Immature natural killer cell (primary cell): ENCODE measurements at regions not wholly inside any gene's neighbourhood (a gene's known extent, or its start where the extent isn't known, plus 50 kb on each side); places are given as distances from the start of the nearest gene placed in this dataset.
"Not testable (repeated sequence)": the region's sequence is repeated elsewhere in the genome, so short reads cannot be mapped to it uniquely, and the experiment has no call there.

Experiments
- DNase-seq, 3 donors: peaks; one replicate each; pipeline ENCODE4 v3.0.0; 2022; ENCODE audit warnings: mixed read lengths in 1 of 3
- H3K27ac Mint-ChIP-seq, 6 donors: one replicate each; pipeline ENCODE4 v1.8.0; 2020; ENCODE audit warnings: mixed read lengths in 6 of 6, mild to moderate bottlenecking in 5 of 6, inconsistent platforms in 4 of 6, moderate library complexity in 3 of 6
- H3K27me3 Mint-ChIP-seq, 3 donors: one replicate each; pipeline ENCODE4 v1.8.0; 2020 to 2021; ENCODE audit warnings: low read depth in 3 of 3, mild to moderate bottlenecking in 3 of 3, mixed read lengths in 3 of 3, moderate library complexity in 3 of 3, inconsistent platforms in 1 of 3
- H3K36me3 Mint-ChIP-seq, 3 donors: one replicate each; pipeline ENCODE4 v1.8.0; 2020; ENCODE audit warnings: mixed read lengths in 3 of 3, inconsistent platforms in 2 of 3, mild to moderate bottlenecking in 2 of 3
- H3K4me1 Mint-ChIP-seq, 2 donors: one replicate each; pipeline ENCODE4 v1.8.0; 2020; ENCODE audit warnings: inconsistent platforms in 2 of 2, mild to moderate bottlenecking in 2 of 2, mixed read lengths in 2 of 2, moderate library complexity in 1 of 2
- H3K4me3 Mint-ChIP-seq, 5 donors: one replicate each; pipeline ENCODE4 v1.8.0; 2020; ENCODE audit warnings: mild to moderate bottlenecking in 5 of 5, mixed read lengths in 5 of 5, inconsistent platforms in 3 of 5, moderate library complexity in 3 of 5
- H3K9me3 Mint-ChIP-seq, 6 donors: one replicate each; pipeline ENCODE4 v1.8.0; 2020; ENCODE audit warnings: mild to moderate bottlenecking in 6 of 6, mixed read lengths in 6 of 6, inconsistent platforms in 4 of 6, moderate library complexity in 3 of 6

- no peaks in the 10 kb centered on the region for H3K4me1 Mint-ChIP-seq
- H3K36me3 Mint-ChIP-seq, result no peaks in the 10 kb centered on the region
- DNase-seq, result no peak
- no peaks in the 10 kb centered on the region for H3K27me3 Mint-ChIP-seq
- H3K27ac Mint-ChIP-seq, result no peak overlapping the region
- no peak overlapping the region for H3K4me3 Mint-ChIP-seq
- H3K9me3 Mint-ChIP-seq, result peaks cover 0 to 24% (median 13%) of the 10 kb centered on the region in 6 donors
Observed at GRCh38 chr3:6266135-6266534, 594.8 kb upstream of the GRM7 start.

DNA sequence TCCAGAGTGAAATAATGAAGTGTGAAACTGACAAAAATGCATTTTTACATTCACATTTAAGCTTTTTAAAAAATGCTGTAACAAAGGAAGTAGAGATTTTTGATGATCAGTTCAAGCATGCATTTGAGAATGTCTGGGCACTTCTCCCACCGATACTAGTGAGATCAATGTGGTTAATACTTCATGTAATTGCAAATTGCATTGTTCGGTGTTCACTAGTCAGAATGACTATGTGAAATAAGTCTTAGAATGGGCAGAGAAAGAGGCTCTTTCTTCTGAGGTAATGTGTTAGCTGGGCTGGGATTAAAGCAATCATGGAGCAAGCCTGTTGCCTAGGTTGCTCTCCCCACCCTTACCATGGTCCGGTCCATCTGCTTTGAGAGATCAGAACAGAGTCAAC, 587.0 kb upstream of the GRM7 start:
- H3K36me3 Mint-ChIP-seq, result no peaks in the 10 kb centered on the region
- no peak for DNase-seq
- no peak overlapping the region for H3K27ac Mint-ChIP-seq
- H3K4me3 Mint-ChIP-seq, result no peak overlapping the region
- no peaks in the 10 kb centered on the region for H3K4me1 Mint-ChIP-seq
- peaks cover 0 to 54% (median 21%) of the 10 kb centered on the region in 6 donors for H3K9me3 Mint-ChIP-seq
- H3K27me3 Mint-ChIP-seq, result no peaks in the 10 kb centered on the region

DNA sequence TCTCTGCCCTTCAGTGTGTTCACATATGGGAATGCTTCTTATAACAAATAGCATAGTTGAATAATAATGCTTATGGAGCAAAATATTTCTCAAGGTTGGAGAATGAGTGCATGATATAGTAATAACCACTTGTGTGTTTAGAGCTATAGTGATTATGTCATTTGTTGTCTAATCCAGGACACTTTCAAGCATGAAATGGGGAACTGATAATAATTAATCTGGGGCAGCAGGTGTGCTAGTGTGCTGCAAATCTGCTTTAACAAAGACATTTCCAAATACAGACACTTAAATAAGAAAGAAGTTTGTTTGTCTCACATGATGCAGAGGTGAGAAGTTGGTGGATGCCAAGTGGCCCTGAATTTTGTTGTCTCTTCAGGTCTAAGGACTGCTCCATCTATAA, 579.3 kb upstream of the GRM7 start:
- Mint-ChIP-seq H3K4me1 (no peaks in the 10 kb centered on the region), H3K27ac (no peak overlapping the region), H3K9me3 (peaks cover 4 to 81% (median 8%) of the 10 kb centered on the region in 6 donors), H3K36me3 (no peaks in the 10 kb centered on the region), H3K4me3 (no peak overlapping the region), H3K27me3 (peaks cover 0 to under 1% (median 0%) of the 10 kb centered on the region in 3 donors)
- no peak for DNase-seq

GRCh38 chr3:6282918-6283317, 578.0 kb upstream of the GRM7 start:
- Mint-ChIP-seq H3K4me1 (no peaks in the 10 kb centered on the region), H3K36me3 (no peaks in the 10 kb centered on the region), H3K4me3 (no peak overlapping the region), H3K9me3 (peaks cover 4 to 81% (median 11%) of the 10 kb centered on the region in 6 donors), H3K27ac (no peak overlapping the region), H3K27me3 (peaks cover 0 to 3% (median 0%) of the 10 kb centered on the region in 3 donors)
- DNase-seq, result no peak

DNA sequence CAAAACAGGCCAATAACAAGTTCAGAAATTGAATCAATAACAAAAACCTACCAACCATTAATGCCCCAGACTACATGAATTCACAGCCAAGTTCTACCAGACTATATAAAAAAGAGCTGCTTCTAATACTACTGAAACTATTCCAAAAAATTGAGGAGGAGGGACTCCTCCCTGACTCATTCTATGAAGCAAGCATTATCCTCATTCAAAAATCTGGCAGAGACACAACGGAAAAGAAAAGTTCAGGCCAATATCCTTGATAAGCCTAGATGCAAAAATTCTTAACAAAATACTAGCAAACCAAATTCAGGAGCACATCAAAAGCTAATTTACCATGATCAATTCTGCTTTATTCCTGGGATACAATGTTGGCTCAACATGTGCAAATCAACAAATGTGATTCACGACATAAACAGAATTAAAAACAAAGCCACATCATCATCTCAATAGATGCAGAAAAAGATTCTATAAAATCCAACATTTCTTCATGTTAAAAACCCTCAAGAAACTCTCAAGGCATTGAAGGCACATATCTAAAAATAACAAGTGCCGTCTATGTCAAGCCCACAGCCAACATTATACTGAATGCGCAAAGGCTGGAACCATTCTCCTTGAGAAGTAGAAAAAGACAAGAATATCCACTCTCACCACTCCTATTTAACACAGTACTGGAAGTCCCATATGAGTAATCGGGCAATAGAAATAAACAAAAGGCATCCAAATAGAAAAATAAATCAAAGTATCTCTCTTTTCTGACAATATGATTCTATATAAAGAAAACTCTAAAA, 573.6 kb upstream of the GRM7 start:
- Mint-ChIP-seq H3K27me3 (peaks cover 0 to 3% (median 0%) of the 10 kb centered on the region in 3 donors), H3K27ac (no peak overlapping the region), H3K4me3 (no peak overlapping the region), H3K4me1 (no peaks in the 10 kb centered on the region), H3K9me3 (peaks cover 5 to 78% (median 15%) of the 10 kb centered on the region in 6 donors), H3K36me3 (no peaks in the 10 kb centered on the region)
- no peak for DNase-seq

- Mint-ChIP-seq H3K27me3 (peaks cover 0 to 1% (median 0%) of the 10 kb centered on the region in 3 donors), H3K27ac (no peak overlapping the region), H3K9me3 (peaks cover 6 to 47% (median 26%) of the 10 kb centered on the region in 6 donors), H3K4me3 (no peak overlapping the region), H3K36me3 (no peaks in the 10 kb centered on the region), H3K4me1 (no peaks in the 10 kb centered on the region)
- DNase-seq, result no peak
Observed at GRCh38 chr3:6301626-6302025, 559.3 kb upstream of the GRM7 start.

- no peak overlapping the region for H3K4me3 Mint-ChIP-seq
- peaks cover 2 to 27% (median 8%) of the 10 kb centered on the region in 6 donors for H3K9me3 Mint-ChIP-seq
- no peaks in the 10 kb centered on the region for H3K36me3 Mint-ChIP-seq
- peaks cover 0 to 1% (median 0%) of the 10 kb centered on the region in 3 donors for H3K27me3 Mint-ChIP-seq
- no peaks in the 10 kb centered on the region for H3K4me1 Mint-ChIP-seq
- no peak for DNase-seq
- no peak overlapping the region for H3K27ac Mint-ChIP-seq
Observed at GRCh38 chr3:6315906-6316305, 545.0 kb upstream of the GRM7 start.

DNA sequence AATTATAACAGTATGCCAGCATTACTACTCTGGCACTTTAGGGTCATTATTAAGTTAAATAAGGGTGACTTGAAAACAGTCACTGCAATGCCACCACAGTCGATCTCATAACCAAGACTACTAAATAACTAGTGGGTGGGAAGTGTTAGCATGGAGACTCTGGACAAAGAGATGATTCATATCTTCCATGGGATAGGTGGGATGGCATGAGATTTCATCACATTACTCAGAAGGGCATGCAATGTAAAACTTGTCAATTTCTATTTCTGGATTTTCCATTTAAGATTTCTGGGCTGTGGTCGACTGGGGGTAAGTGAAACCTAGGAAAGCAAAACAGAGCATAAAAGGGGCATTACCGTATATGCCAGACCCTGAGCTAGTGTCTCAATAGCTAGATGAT, 538.9 kb upstream of the GRM7 start:
- Mint-ChIP-seq H3K27me3 (no peaks in the 10 kb centered on the region), H3K9me3 (peaks cover 3 to 28% (median 9%) of the 10 kb centered on the region in 6 donors), H3K36me3 (no peaks in the 10 kb centered on the region), H3K4me1 (no peaks in the 10 kb centered on the region), H3K4me3 (no peak overlapping the region), H3K27ac (no peak overlapping the region)
- no peak for DNase-seq

DNA sequence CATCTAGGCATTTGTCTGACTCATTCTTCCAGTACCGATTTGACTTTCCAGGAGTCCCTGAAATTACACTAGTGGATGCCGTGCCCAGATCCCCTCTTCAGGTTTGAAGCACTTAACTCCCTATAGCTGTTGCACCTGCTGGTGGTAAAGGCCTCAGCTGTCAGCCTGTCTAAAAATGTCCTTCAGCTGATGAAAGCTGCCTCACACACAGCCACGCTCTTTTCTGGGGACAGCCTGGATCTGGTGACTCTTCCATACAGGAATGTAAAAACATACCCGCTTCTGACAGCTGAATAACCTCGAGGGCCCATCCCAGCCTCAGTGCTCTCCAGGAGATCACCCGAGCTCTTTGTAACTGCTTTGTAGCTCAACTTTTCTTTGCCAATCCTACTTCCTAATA, 534.1 kb upstream of the GRM7 start:
- no peaks in the 10 kb centered on the region for H3K4me1 Mint-ChIP-seq
- no peaks in the 10 kb centered on the region for H3K27me3 Mint-ChIP-seq
- H3K36me3 Mint-ChIP-seq, result no peaks in the 10 kb centered on the region
- H3K4me3 Mint-ChIP-seq, result no peak overlapping the region
- peaks cover 6 to 27% (median 12%) of the 10 kb centered on the region in 6 donors for H3K9me3 Mint-ChIP-seq
- no peak overlapping the region for H3K27ac Mint-ChIP-seq
- DNase-seq, result no peak

- H3K27ac Mint-ChIP-seq, DNase-seq, H3K36me3 Mint-ChIP-seq, H3K4me3 Mint-ChIP-seq, H3K27me3 Mint-ChIP-seq, H3K4me1 Mint-ChIP-seq: not testable (repeated sequence)
- H3K9me3 Mint-ChIP-seq, result peaks cover 3 to 31% (median 16%) of the 10 kb centered on the region in 6 donors
Observed at GRCh38 chr3:6340980-6341325, 520.0 kb upstream of the GRM7 start.

DNA sequence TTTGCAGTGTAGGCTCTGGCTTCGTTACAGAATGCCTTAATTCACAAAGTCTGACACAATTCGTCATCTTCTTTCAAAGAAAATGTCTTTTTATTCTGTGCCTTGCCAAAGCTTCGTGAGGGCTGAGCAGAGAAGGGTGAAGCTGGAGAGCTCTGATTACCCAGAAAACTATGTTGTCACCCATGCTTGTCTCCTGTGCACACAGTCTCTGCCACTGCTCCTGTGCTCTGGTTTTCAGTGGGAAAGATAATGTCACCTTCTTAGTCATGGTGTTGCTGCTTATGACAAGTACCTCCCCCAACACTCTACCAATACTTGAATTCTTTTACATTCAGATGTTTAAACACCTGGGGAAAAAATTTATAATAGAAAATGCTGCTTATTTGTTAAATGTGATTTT, 509.2 kb upstream of the GRM7 start:
- H3K36me3 Mint-ChIP-seq, result no peaks in the 10 kb centered on the region
- peaks cover 0 to 3% (median 0%) of the 10 kb centered on the region in 3 donors for H3K27me3 Mint-ChIP-seq
- H3K27ac Mint-ChIP-seq, result no peak overlapping the region
- DNase-seq, result no peak
- peaks cover 0 to 33% (median 9%) of the 10 kb centered on the region in 6 donors for H3K9me3 Mint-ChIP-seq
- no peak overlapping the region for H3K4me3 Mint-ChIP-seq
- no peaks in the 10 kb centered on the region for H3K4me1 Mint-ChIP-seq

DNA sequence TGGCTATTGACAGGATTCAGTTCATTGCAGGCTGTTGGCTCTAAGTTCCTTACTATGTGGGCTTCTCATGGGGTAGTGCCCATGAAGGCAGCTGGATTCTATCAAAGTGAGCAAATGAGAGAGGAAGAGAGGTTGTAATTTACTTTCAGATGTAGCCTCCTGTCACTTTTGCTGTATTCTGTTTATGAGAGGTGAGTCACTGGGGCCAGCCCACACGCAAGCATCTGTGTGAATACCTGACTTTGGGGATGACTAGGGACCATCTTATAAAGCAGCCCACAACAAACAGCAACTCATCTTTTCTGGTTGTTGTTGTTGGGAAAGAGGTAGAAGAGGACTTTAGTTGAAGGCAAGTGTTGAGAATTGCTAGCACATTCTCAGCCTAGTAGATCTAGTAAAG, 506.3 kb upstream of the GRM7 start:
- Mint-ChIP-seq H3K27ac (no peak overlapping the region), H3K4me3 (no peak overlapping the region), H3K4me1 (no peaks in the 10 kb centered on the region), H3K36me3 (no peaks in the 10 kb centered on the region), H3K27me3 (peaks cover 0 to 4% (median 0%) of the 10 kb centered on the region in 3 donors), H3K9me3 (peaks cover 0 to 34% (median 12%) of the 10 kb centered on the region in 6 donors)
- no peak for DNase-seq

DNA sequence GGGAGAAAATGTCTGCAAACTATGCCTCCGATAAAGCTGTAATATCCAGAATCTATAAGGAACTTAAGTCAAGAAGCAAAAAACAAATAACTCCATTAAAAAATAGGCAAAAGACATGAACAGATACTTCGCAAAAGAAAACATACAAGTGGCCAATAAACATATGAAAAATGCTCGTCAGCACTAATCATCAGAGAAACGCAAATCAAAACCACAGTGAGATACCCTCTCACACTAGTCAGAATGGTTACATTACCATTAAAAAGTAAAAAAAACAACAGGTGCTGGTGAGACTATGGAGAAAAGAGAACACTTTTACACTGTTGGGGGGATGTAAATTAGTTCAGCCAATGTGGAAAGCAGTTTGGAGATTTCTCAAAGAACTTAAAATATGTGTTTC, 498.5 kb upstream of the GRM7 start:
- Mint-ChIP-seq H3K27ac (no peak overlapping the region), H3K36me3 (no peaks in the 10 kb centered on the region), H3K4me1 (no peaks in the 10 kb centered on the region), H3K27me3 (peaks cover 0 to 2% (median 0%) of the 10 kb centered on the region in 3 donors), H3K9me3 (peaks cover 7 to 52% (median 31%) of the 10 kb centered on the region in 6 donors), H3K4me3 (no peak overlapping the region)
- no peak for DNase-seq

DNA sequence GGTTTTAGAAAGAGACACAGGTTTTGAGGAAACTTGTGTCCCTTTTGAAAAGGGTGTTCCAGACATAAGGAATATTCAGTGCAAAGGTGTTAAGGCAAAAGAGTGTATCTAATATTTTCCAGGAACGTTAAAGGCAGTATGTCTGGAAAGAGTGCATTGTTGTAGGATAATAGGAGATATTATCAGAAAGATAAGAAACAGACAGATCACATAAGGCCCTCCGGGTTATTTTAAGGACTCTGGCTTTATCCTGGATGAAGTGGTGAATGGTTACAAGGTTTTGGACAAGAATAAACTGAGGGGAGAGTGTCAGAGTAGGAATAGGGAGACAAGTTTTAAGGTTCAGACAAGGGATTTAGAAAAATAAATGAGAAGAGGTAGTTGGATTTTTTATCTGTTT, 493.7 kb upstream of the GRM7 start:
- Mint-ChIP-seq H3K9me3 (peaks cover 7 to 45% (median 19%) of the 10 kb centered on the region in 6 donors), H3K4me3 (no peak overlapping the region), H3K36me3 (no peaks in the 10 kb centered on the region), H3K27ac (no peak overlapping the region), H3K4me1 (no peaks in the 10 kb centered on the region), H3K27me3 (no peaks in the 10 kb centered on the region)
- no peak for DNase-seq

DNA sequence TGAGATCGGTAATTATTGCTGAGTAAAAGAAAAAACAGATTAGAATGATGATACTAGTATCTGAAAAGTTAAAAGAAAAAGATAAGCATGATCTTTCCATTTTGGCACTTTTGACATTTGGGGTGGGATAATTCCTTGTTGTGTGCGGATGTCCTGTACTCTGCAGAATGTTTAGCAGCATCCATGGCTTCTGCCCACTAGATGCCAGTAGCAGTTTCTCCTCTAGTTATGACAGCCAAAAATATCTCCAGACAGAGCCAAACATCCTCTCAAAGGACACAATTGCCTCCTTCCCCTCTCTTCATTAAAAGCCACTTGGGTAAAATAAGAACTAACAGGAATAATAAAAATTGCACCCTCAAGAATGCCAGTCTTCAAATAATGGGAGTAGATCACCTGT, 468.8 kb upstream of the GRM7 start:
- Mint-ChIP-seq H3K4me3 (no peak overlapping the region), H3K36me3 (no peaks in the 10 kb centered on the region), H3K9me3 (peaks cover 1 to 29% (median 9%) of the 10 kb centered on the region in 6 donors), H3K27me3 (peaks cover 0 to 2% (median 0%) of the 10 kb centered on the region in 3 donors), H3K4me1 (no peaks in the 10 kb centered on the region), H3K27ac (no peak overlapping the region)
- no peak for DNase-seq
